Keratinocyte (primary cell): ENCODE measurements at regions not wholly inside any gene's neighbourhood (a gene's known extent, or its start where the extent isn't known, plus 50 kb on each side); places are given as distances from the start of the nearest gene placed in this dataset.

Source experiments
- DNase-seq: peaks from one replicate; pipeline ENCODE4 v3.0.0-alpha.2; 2011; ENCODE audit warnings: low read depth, missing footprints, low spot score
- FAIRE-seq: peaks from 2 replicates; lab custom pipeline; 2011; peaks lifted over from hg19 to GRCh38; lab: Jason Lieb, UNC
- H2AFZ ChIP-seq: 2 replicates; pipeline ENCODE4 v1.6.0; 2012; ENCODE audit warnings: low read length, control low read depth, inconsistent platforms; ENCODE audit not compliant: control insufficient read depth
- H3K27ac ChIP-seq: 2 replicates; pipeline ENCODE4 v1.5.1; 2011; ENCODE audit warnings: low read length; ENCODE audit not compliant: control insufficient read depth, insufficient read depth
- H3K27me3 ChIP-seq: 3 replicates; pipeline ENCODE4 v1.6.0; 2011; ENCODE audit warnings: low read length; ENCODE audit not compliant: control insufficient read depth, insufficient read depth; ENCODE audit errors: extremely low read depth
- H3K36me3 ChIP-seq, 2 experiments: 2 replicates in 1 of 2; 3 replicates in 1 of 2; pipeline ENCODE4 v1.5.1; 2011; ENCODE audit warnings: low read length in 2 of 2, mild to moderate bottlenecking in 1 of 2; ENCODE audit not compliant: control insufficient read depth in 2 of 2, insufficient read depth in 2 of 2; ENCODE audit errors: extremely low read depth in 1 of 2
- H3K4me1 ChIP-seq: 3 replicates; pipeline ENCODE4 v1.5.1; 2011; ENCODE audit warnings: low read length; ENCODE audit not compliant: control insufficient read depth, insufficient read depth; ENCODE audit errors: extremely low read depth
- H3K4me2 ChIP-seq: 3 replicates; pipeline ENCODE4 v1.6.0; 2011; ENCODE audit warnings: low read depth, low read length; ENCODE audit not compliant: control insufficient read depth, insufficient read depth; ENCODE audit errors: extremely low read depth
- H3K4me3 ChIP-seq, 3 experiments: fragments of 200-600 bp in 1 of 3; sonication (generic) in 1 of 3; 2 replicates in 2 of 3; 3 replicates in 1 of 3; pipeline ENCODE4 v1.5.1; 2011 to 2016; ENCODE audit warnings: low read length in 3 of 3, mild to moderate bottlenecking in 3 of 3, control low read depth in 2 of 3, inconsistent platforms in 1 of 3, low read depth in 1 of 3, mixed read lengths in 1 of 3, mixed run types in 1 of 3, moderate library complexity in 1 of 3; ENCODE audit not compliant: control insufficient read depth in 2 of 3, insufficient read depth in 2 of 3; ENCODE audit errors: extremely low read depth in 1 of 3
- H3K79me2 ChIP-seq: 2 replicates; pipeline ENCODE4 v1.6.0; 2012; ENCODE audit warnings: low read length; ENCODE audit not compliant: control insufficient read depth, insufficient read depth
- H3K9ac ChIP-seq: 3 replicates; pipeline ENCODE4 v1.6.0; 2011; ENCODE audit warnings: low read length; ENCODE audit not compliant: control insufficient read depth, insufficient read depth; ENCODE audit errors: extremely low read depth
- H3K9me1 ChIP-seq: 3 replicates; pipeline ENCODE4 v1.6.0; 2011; ENCODE audit warnings: low read length; ENCODE audit not compliant: control insufficient read depth, insufficient read depth; ENCODE audit errors: extremely low read depth
- H3K9me3 ChIP-seq: 2 replicates; pipeline ENCODE4 v1.5.1; 2012; ENCODE audit warnings: low read depth, low read length; ENCODE audit not compliant: control insufficient read depth
- H4K20me1 ChIP-seq: 3 replicates; pipeline ENCODE4 v1.6.0; 2011; ENCODE audit warnings: low read length; ENCODE audit not compliant: control insufficient read depth, insufficient read depth; ENCODE audit errors: extremely low read depth
- CTCF ChIP-seq, 3 experiments: IDR thresholded peaks in 1 of 3; conservative IDR thresholded peaks in 1 of 3; optimal IDR thresholded peaks in 1 of 3; 2 replicates in 2 of 3; 3 replicates in 1 of 3; pipeline versions ENCODE3 to v1.5.1; 2011; ENCODE audit warnings: low read length in 3 of 3, mild to moderate bottlenecking in 3 of 3, moderate library complexity in 2 of 3, control low read depth in 1 of 3, inconsistent platforms in 1 of 3; ENCODE audit not compliant: insufficient read depth in 2 of 3; ENCODE audit errors: extremely low read depth in 1 of 3
- EZH2 ChIP-seq: IDR thresholded peaks from one replicate; pipeline ENCODE4 v1.6.1; 2012; ENCODE audit warnings: inconsistent platforms, mild to moderate bottlenecking, low read length, moderate library complexity
- dilution Hi-C: fragments of 300-500 bp; cut with MboI; formaldehyde crosslinking; loops from one replicate; pipeline ENCODE4 v1.7.0; 2020; ENCODE audit warnings: low sequenced_read_pairs; ENCODE audit not compliant: extremely low pct_ligation_motif_present

DNA sequence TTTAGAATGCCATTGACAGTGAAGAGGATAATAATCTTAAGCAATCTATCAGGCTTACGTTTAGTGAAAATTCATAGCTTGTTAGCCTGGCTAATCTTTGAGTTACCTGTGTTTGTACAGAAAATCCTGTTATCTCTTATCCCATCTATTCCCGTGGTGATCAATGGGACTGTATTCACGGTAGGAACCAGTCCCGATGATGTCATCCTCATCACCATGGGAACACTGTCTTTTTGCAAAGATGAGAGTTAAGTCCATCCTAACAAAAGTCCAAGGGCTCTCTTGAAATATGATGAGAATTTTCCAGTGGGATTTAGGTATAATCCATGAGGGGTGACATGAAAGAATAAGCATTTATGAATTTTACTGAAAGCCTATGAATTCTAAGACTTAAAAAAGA lies 762.2 kb downstream of the ETS1 start:
- no peaks in the 10 kb centered on the region for H3K9me3 ChIP-seq
- H3K9me1 ChIP-seq: no peaks in the 10 kb centered on the region
- H3K4me1 ChIP-seq: no peaks in the 10 kb centered on the region
- H3K27ac ChIP-seq: no peak overlapping the region
- no peaks in the 10 kb centered on the region for H3K36me3 ChIP-seq
- no peaks in the 10 kb centered on the region for H4K20me1 ChIP-seq
- no peak overlapping the region for H3K9ac ChIP-seq
- DNase-seq (no peak), FAIRE-seq (no peak)
- H3K27me3 ChIP-seq: no peaks in the 10 kb centered on the region
- H3K4me3 ChIP-seq: no peak overlapping the region
- TF ChIP-seq EZH2: no peak
- TF ChIP-seq CTCF (optimal IDR thresholded peaks at IDR 0.05 in 1 of 3, IDR thresholded peaks at IDR 0.05 in 1 of 3, conservative IDR thresholded peaks at IDR 0.05 in 1 of 3; ENCODE audit: extremely low read depth in 1 of 3, insufficient read depth in 2 of 3, low read length in 3 of 3): no peak
- H2AFZ ChIP-seq: no peak overlapping the region
- dilution Hi-C loops: no loop called here
- H3K4me2 ChIP-seq: no peak overlapping the region
- no peaks in the 10 kb centered on the region for H3K79me2 ChIP-seq

DNA sequence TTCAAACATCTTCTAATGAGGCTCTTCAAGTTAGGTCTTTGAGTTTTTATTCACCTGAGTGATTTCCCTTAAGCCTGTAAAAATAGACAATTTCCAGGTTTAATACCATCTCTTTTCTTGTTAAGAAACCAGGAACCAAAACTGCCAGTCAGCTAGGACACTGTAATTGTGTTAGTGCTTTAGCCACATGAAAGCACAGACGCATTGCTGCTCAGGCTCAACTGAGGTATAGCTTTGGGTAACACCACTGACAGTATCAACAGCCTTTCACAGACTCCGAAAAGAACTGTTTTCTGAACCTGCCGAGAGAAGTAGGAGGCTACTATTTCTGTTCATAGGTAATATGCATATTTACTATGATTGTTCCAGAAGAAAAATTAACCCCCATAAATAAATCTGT lies 768.7 kb downstream of the ETS1 start:
- no peaks in the 10 kb centered on the region for H3K4me1 ChIP-seq
- no peaks in the 10 kb centered on the region for H3K27me3 ChIP-seq
- H3K27ac ChIP-seq: no peak overlapping the region
- no peaks in the 10 kb centered on the region for H3K9me1 ChIP-seq
- no peak overlapping the region for H2AFZ ChIP-seq
- no peaks in the 10 kb centered on the region for H3K36me3 ChIP-seq
- H3K9me3 ChIP-seq: no peaks in the 10 kb centered on the region
- no peak overlapping the region for H3K9ac ChIP-seq
- no peak overlapping the region for H3K4me2 ChIP-seq
- TF ChIP-seq CTCF (optimal IDR thresholded peaks at IDR 0.05 in 1 of 3, IDR thresholded peaks at IDR 0.05 in 1 of 3, conservative IDR thresholded peaks at IDR 0.05 in 1 of 3; ENCODE audit: extremely low read depth in 1 of 3, insufficient read depth in 2 of 3, low read length in 3 of 3) (no peak), EZH2 (no peak)
- FAIRE-seq: no peak
- no peak overlapping the region for H3K4me3 ChIP-seq
- H4K20me1 ChIP-seq: no peaks in the 10 kb centered on the region
- no peak for DNase-seq
- dilution Hi-C loops: no loop called here
- H3K79me2 ChIP-seq: no peaks in the 10 kb centered on the region
